ENCODE measurements at regions not wholly inside any gene's neighbourhood (a gene's known extent, or its start where the extent isn't known, plus 50 kb on each side); places are given as distances from the start of the nearest gene placed in this dataset.
A peak's percentile ranks its signal among the peaks of the same experiment; 100 is the strongest.
"Not testable (repeated sequence)": the region's sequence is repeated elsewhere in the genome, so short reads cannot be mapped to it uniquely, and the experiment has no call there.

GRCh38 chrX:140163371-140164159 lies 198.2 kb upstream of the CXorf66 start:
- no peak for DNase-seq

GRCh38 chrX:140157611-140158010 lies 192.3 kb upstream of the CXorf66 start:
- no peak for DNase-seq

- DNase-seq = no peak
Measured at GRCh38 chrX:140157143-140157542, 191.8 kb upstream of the CXorf66 start.

- DNase-seq = no peak
Measured at GRCh38 chrX:140151316-140151715, 186.0 kb upstream of the CXorf66 start.

- DNase-seq = no peak
Measured at GRCh38 chrX:140149761-140150160, 184.4 kb upstream of the CXorf66 start.

GRCh38 chrX:140141444-140142029 lies 176.2 kb upstream of the CXorf66 start:
- no peak for DNase-seq

GRCh38 chrX:140138492-140138891 lies 173.2 kb upstream of the CXorf66 start:
- DNase-seq = not testable (repeated sequence)

- not testable (repeated sequence) for DNase-seq
Measured at GRCh38 chrX:140138065-140138464, 172.7 kb upstream of the CXorf66 start.

- DNase-seq = no peak
Measured at GRCh38 chrX:140132937-140133336, 167.6 kb upstream of the CXorf66 start.

GRCh38 chrX:140123446-140123845 lies 158.1 kb upstream of the CXorf66 start:
- no peak for DNase-seq

- not testable (repeated sequence) for DNase-seq
Measured at GRCh38 chrX:140114059-140114458, 148.7 kb upstream of the CXorf66 start.

GRCh38 chrX:140110081-140110650 lies 144.8 kb upstream of the CXorf66 start:
- DNase-seq = no peak

- no peak for DNase-seq
Measured at GRCh38 chrX:140104760-140105159, 139.4 kb upstream of the CXorf66 start.

GRCh38 chrX:140099221-140099620 lies 133.9 kb upstream of the CXorf66 start:
- DNase-seq = no peak

GRCh38 chrX:140092121-140092520 lies 126.8 kb upstream of the CXorf66 start:
- no peak for DNase-seq

GRCh38 chrX:140091125-140091886 lies 126.0 kb upstream of the CXorf66 start:
- peak; percentile 17 for DNase-seq

GRCh38 chrX:140090800-140091124 lies 125.4 kb upstream of the CXorf66 start:
- DNase-seq = no peak

- DNase-seq = no peak
Measured at GRCh38 chrX:140088438-140088837, 123.1 kb upstream of the CXorf66 start.

GRCh38 chrX:140087875-140088274 lies 122.6 kb upstream of the CXorf66 start:
- DNase-seq = no peak

- DNase-seq = no peak
Measured at GRCh38 chrX:140086691-140087090, 121.4 kb upstream of the CXorf66 start.

GRCh38 chrX:140074851-140075250 lies 109.5 kb upstream of the CXorf66 start:
- DNase-seq = not testable (repeated sequence)

GRCh38 chrX:140071037-140071436 lies 105.7 kb upstream of the CXorf66 start:
- DNase-seq = no peak

GRCh38 chrX:140065961-140066662 lies 100.8 kb upstream of the CXorf66 start:
- DNase-seq = no peak

All from right hindlimb (tissue), 1 donor.